HL-60/S4 (cell line): ENCODE measurements at regions not wholly inside any gene's neighbourhood (a gene's known extent, or its start where the extent isn't known, plus 50 kb on each side); places are given as distances from the start of the nearest gene placed in this dataset.
"Not testable (repeated sequence)": the region's sequence is repeated elsewhere in the genome, so short reads cannot be mapped to it uniquely, and the experiment has no call there.

Experiments
- in situ Hi-C: fragments of 300-500 bp; cut with MboI; formaldehyde crosslinking; loops from 2 replicates; pipeline ENCODE4 v1.14.3; 2022; ENCODE audit warnings: low sequenced_read_pairs

- in situ Hi-C loops = no loop called here
Measured at GRCh38 chr2:208794288-208794975, 387.8 kb downstream of the PTH2R start.

DNA sequence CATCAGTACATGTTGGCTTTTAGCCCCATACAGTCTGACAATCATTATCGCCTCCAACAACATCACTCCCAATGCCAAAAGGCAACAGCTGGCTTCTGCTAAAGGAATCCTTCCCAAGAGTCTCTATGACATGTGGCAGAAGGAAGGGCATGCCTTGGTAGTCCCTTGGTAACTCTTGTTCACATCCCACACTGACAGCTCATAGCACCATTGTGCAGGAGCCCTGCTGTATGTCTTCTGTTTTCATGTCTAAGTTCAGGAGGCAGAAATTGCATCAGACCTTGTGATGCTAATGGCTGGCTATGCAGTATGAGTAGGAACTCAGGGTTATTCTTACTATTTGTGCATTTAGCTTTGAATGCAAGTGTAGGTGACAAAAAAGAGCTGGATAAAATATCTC lies 392.1 kb downstream of the PTH2R start:
- in situ Hi-C loops = no loop called here

DNA sequence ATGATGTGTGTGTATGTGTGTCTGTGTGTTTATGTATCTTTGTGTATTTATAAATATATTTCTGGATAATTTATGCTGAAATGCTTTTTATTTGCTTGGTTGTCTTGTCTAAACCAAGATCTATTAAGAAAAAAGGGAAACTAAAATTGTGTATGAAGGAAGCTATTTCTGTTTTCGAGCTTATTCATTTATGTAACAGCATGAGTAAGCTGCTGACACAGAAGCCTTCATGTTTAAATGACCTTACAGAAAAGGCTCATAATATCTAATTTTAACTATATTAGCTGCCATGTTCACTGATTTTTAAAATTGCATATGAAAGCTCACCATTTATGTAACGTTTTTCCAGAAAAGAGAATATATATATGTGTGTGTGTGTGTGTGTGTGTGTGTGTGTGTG lies 392.8 kb downstream of the PTH2R start:
- in situ Hi-C loops = no loop called here

DNA sequence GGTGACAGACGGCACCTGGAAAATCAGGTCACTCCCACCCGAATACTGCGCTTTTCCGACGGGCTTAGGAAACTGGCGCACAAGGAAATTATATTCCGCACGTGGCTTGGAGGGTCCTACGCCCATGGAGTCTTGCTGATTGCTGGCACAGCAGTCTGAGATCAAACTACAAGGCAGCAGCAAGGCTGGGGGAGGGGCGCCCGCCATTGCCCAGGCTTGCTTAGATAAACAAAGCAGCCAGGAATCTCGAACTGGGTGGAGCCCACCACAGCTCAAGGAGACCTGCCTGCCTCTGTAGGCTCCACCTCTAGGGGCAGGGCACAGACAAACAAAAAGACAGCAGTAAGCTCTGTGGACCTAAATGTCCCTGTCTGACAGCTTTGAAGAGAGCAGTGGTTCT lies 394.3 kb downstream of the PTH2R start:
- in situ Hi-C loops = not testable (repeated sequence)

GRCh38 chr2:208807756-208808155 lies 401.2 kb downstream of the PTH2R start:
- in situ Hi-C loops = no loop called here

DNA sequence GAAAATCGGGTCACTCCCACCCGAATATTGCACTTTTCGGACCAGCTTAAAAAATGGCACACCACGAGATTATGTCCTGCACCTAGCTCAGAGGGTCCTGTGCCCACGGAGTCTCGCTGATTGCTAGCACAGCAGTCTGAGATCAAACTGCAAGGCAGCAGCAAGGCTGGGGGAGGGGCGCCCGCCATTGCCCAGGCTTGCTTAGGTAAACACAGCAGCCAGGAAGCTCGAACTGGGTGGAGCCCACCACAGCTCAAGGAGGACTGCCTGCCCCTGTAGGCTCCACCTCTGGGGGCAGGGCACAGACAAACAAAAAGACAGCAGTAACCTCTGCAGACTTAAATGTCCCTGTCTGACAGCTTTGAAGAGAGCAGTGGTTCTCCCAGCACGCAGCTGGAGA lies 405.3 kb downstream of the PTH2R start:
- in situ Hi-C loops = not testable (repeated sequence)

DNA sequence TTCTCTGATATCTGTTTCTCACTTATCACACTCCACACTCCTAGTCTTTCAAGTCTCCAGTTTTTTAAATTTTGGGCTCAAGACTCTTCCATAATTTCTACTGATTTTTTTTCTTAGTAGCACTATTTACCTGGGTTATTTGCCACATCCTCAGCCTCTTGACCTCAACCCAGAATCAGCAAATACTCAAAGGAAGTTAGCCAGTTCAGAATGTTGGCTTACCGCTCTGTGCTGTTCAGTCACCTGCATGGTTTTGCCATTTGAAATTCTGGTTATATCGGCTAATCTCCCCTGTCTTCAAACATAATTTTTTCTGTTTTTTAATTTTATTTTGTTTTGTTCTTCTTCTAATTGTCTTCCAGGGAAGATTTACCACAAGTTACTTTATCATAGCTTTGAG lies 412.6 kb downstream of the PTH2R start:
- in situ Hi-C loops = no loop called here

DNA sequence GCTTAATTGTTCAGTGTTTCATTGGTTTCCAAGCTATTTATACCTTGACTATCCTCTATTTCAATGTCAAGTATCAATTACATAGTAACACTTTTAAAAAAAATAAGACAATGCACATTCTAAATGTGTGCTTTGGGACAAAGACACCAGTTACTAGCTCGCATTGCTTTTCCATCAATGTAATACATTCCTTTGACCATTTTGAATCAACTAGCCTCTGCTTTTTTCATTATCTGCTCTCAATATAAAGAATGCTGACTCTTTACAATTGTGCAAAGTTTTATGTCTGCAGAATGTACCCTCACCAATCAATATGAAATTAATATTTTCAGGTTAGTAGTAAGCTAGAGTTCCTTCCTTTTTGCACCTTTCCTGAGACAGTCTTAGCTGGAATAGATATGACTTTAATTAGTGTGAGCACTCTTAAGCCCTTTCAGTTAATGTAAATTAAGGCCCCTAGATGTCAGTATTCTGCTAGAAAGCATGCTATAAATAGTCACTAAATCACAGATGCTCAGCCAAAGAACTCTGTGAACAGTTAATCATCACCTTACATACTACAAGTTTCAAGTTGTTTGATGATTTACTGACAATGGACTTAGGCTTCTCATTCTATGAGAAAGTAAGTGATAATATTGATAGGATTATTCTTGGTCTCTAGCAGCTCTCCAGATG lies 413.6 kb downstream of the PTH2R start:
- in situ Hi-C loops = no loop called here

DNA sequence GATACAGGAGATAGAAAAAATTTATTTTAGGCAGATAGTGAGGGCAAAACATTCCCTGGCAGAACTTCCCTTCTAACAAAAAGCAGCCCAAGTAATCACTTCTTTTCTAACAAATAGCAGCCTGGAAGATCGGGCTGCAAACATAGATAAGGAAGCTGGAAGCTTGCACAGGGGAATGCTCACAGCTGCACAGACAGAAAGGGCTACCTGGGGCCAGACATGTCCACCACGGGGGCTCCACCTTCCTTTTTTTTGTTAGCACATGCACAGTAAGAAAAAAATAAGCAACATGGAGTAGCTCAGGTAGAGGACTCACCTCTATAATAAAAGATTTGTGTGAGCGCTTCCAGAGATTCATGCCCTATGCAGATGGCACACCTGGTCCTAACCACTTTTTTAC lies 420.5 kb downstream of the PTH2R start:
- in situ Hi-C loops = no loop called here

GRCh38 chr2:208827549-208828221 lies 421.1 kb downstream of the PTH2R start:
- in situ Hi-C loops = no loop called here

DNA sequence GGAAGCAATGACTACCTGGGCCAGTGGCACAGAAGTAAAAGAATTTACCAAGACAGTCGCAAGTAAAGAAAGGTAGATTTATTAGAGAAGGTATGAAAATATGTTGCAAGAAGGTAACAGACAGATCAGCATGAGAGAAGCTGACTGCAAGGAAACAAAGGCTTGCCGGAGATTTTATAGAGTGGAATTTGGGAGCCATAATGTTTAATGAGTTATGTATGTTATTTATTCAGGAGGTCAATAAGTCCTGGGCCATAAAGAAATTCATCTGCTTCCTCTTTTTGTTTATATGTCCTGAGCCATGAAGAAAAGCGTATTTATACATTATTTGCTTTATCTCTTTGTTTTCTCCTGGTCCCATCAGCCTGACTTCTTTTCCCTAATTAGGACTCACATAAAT lies 423.6 kb downstream of the PTH2R start:
- in situ Hi-C loops = no loop called here

- in situ Hi-C loops = no loop called here
Measured at GRCh38 chr2:208847651-208848050, 441.1 kb downstream of the PTH2R start.

DNA sequence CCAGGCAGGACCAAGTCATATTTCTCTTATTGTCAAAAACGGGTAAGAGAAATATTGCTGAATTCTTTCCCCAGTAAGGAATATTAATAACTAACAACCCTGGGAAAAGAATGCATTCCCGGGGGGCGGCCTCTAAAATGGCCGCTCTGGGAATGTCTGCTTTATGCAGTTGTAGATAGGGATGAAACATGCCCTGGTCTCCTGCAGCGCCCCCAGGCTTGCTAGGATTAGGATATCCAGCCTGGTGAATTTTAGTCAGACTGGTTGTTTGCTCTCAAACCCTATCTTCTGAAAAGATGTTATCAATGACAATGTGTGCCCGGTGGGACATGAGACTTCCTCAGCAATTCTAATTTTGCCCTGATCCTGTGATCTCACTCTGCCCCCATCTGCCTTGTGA lies 448.1 kb downstream of the PTH2R start:
- in situ Hi-C loops = no loop called here

DNA sequence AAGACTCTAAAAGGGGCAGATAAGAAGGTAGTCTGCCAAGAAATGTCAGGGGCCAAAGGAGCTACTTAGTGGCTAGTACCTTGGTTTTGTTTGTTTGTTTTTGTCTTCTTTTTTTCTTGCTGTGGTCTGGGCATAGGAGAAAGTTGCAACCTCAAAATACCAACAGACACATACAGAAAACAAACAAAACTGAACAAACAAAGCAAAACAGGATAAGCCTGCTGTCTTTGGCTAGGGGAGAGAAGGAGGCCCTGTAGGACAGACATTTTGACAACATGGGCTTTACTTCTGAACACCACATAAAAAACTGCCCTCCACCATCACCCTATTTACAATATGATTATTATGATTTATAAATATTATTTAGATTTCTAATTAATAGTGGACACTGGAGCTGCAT lies 460.8 kb downstream of the PTH2R start:
- in situ Hi-C loops = no loop called here

DNA sequence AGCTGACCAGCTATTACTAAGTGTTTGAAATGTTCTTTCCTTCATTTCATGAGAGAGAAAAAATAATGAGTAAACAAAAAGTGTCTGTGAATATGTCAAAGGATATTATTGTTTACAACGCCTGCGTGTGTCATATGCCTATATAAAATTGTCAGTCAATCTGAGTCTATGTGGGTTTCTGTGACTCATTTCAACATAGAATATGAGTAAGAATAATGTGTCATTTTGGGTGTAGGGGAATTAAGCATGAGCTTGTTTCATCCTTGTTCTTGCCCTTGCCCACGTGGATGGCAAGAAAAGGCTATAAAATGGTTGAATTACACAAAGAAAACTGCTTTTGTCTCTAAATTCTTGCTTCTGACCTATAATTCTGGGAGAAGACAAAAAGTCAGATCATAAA lies 466.0 kb downstream of the PTH2R start:
- in situ Hi-C loops = no loop called here

- in situ Hi-C loops = no loop called here
Measured at GRCh38 chr2:208879666-208880065, 473.1 kb downstream of the PTH2R start.

DNA sequence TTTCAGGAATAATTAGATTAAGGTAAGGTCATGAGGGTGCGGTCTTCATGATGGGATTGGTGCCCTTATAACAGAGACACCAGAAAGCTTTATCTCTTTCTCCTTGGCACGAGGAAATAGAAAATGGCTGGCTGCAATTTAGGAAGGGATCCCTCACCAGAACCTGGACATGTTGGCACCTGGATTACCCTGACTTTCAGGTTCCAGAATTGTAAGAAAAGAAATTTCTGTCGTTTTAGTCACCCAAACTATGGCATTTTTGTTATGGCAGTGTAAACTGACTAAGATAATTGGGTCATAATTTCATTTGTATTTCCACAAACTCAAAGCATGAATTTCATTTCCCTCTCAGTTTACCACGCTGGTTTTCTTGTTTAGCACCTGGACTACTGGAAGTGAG lies 473.6 kb downstream of the PTH2R start:
- in situ Hi-C loops = no loop called here

GRCh38 chr2:208890486-208890885 lies 483.9 kb downstream of the PTH2R start:
- in situ Hi-C loops = no loop called here

GRCh38 chr2:208892203-208892602 lies 485.6 kb downstream of the PTH2R start:
- in situ Hi-C loops = no loop called here

DNA sequence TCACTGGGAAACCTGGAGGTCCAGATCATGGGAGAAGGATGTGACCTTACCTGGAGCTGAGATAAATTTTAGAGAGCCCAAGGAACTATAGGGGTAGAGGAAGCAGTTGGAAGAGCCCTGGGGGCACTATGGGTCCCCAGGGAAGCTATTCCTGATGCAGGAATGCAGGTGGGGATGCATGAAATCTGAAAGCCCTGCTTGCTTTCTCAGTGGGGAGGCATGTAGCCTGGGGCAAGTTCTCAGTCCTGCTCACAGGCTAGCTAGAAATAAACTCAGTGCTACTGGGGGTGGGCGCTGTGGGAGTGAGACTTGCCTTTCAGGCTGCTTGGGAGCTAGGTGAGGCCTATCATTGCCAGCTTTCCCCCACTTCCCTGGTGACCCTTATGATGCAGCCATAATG lies 499.7 kb downstream of the PTH2R start:
- in situ Hi-C loops = no loop called here

- in situ Hi-C loops = no loop called here
Measured at GRCh38 chr2:208915401-208915800, 508.4 kb upstream of the MAP2 start.

- in situ Hi-C loops = no loop called here
Measured at GRCh38 chr2:208916881-208917280, 507.0 kb upstream of the MAP2 start.
